ENCODE measurements at regions not wholly inside any gene's neighbourhood (a gene's known extent, or its start where the extent isn't known, plus 50 kb on each side); places are given as distances from the start of the nearest gene placed in this dataset.

GRCh38 chr13:71118779-71119364 is 748.1 kb downstream of the DACH1 start:
- TF ChIP-seq POLR2AphosphoS5 (IDR thresholded peaks at IDR 0.05; ENCODE audit: borderline replicate concordance, low read depth, low read length) (no peak), EZH2 (IDR thresholded peaks at IDR 0.05) (no peak)

Data from SK-N-MC (cell line).